Right lobe of liver (tissue), 4 donors: ENCODE measurements at regions not wholly inside any gene's neighbourhood (a gene's known extent, or its start where the extent isn't known, plus 50 kb on each side); places are given as distances from the start of the nearest gene placed in this dataset.

Experiments used
- POLR2A ChIP-seq: fragments of 450-650 bp; IDR thresholded peaks from one replicate; pipeline ENCODE4 v1.6.1; 2017; ENCODE audit warnings: antibody characterized with exemption, mild to moderate bottlenecking
- TF ChIP-seq, protein P1 (sequence below), 4 donors: fragments of 200-600 bp in 3 of 4; fragments of 450-650 bp in 1 of 4; IDR thresholded peaks; one replicate each; pipeline versions ENCODE4 v1.5.1 to v1.8.0; 2016 to 2022; ENCODE audit warnings: antibody characterized with exemption in 4 of 4, mild to moderate bottlenecking in 2 of 4
- donor health status: DM: no; HTN: no; CAD: no.
- donor health status: DM: no; HTN: no; CAD: no.
- donor health status: DM: no; HTN: yes; CAD: no.

DNA sequence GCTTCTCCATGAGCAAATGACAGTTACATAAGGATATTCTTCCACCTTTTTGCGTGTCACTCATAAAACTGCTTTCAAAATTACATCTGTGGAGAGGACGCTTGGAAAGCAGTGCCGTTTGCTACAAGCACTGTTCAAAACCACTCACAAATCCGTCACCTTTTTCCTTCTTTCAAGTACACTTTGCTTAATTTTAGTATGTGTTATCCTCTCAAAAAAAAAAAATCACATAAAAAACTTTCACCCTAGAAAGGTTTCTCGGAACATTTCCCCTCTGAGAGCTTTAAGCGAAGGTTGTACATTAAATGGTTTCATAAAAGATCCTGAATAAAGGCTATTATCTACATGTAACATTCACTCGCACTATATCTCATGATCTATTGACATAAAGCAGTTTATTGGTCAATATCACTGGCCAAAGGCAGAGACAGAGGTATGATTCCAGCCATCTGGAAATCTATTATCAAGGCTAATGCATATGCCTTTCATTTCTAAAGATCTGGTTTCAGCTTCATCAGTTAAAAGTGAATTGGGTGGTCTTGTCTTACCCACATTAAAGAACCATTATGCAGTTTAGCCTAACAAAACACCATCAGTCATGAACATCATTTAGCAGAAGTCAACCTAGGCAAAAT lies 163.6 kb downstream of the ENC1 start:
- TF ChIP-seq, protein P1, sequence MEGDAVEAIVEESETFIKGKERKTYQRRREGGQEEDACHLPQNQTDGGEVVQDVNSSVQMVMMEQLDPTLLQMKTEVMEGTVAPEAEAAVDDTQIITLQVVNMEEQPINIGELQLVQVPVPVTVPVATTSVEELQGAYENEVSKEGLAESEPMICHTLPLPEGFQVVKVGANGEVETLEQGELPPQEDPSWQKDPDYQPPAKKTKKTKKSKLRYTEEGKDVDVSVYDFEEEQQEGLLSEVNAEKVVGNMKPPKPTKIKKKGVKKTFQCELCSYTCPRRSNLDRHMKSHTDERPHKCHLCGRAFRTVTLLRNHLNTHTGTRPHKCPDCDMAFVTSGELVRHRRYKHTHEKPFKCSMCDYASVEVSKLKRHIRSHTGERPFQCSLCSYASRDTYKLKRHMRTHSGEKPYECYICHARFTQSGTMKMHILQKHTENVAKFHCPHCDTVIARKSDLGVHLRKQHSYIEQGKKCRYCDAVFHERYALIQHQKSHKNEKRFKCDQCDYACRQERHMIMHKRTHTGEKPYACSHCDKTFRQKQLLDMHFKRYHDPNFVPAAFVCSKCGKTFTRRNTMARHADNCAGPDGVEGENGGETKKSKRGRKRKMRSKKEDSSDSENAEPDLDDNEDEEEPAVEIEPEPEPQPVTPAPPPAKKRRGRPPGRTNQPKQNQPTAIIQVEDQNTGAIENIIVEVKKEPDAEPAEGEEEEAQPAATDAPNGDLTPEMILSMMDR (IDR thresholded peaks at IDR 0.05): no peak
- TF ChIP-seq POLR2A: no peak
